HFF-Myc (cell line): ENCODE measurements at regions not wholly inside any gene's neighbourhood (a gene's known extent, or its start where the extent isn't known, plus 50 kb on each side); places are given as distances from the start of the nearest gene placed in this dataset.

ENCODE experiments used
- DNase-seq: peaks from one replicate; pipeline ENCODE4 v3.0.0-alpha.2; 2011; ENCODE audit warnings: low read depth; ENCODE audit errors: extremely low read depth
- H3K4me3 ChIP-seq: replicated peaks from 2 replicates; pipeline ENCODE4 v1.5.1; 2011; ENCODE audit warnings: low read depth, mild to moderate bottlenecking, control low read depth, low read length
- TF ChIP-seq, protein P1 (sequence below): IDR thresholded peaks from 2 replicates; pipeline ENCODE4 v1.5.1; 2012; ENCODE audit warnings: mild to moderate bottlenecking, low read depth, low read length, control low read depth; ENCODE audit errors: missing control alignments

DNA sequence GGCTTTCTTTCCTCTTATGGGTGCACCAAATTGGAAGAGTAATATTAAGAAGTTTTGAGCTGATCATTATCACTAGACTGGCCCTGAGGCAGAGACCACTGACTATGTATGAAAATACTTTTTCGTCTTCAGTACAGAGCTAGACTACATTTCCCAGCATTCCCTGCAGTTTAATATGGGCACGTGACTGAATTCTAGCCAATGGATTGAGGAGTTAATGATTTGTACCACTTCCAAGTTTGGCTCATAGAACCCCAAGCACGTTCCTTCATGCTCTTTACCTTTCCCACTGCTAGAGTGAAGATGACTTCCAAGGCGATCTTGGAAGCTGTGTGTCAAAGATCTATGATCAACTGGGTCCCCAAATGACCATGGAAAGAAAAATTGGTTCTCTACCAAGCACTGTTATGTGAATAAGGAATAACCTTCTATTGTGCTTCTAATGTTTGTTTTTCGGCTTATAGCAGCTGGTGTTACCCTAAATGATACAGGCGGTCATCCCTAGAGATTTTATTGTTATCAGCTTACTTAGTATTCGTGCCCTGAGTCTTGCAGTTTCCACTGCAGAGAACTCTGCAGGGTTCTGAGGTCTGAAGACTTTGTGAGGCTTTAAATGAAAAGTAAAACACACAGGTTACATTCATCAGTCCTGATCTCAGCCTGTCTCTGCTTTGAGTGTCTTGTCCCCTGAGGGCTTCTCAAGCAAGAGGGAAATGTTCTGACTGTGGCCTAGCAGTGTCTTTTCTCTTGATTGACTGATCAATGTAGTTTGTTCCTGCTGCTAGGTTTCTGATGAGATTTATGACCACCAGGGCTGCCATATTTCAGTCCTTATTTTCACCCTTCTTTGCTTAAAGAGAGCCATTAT, 486.8 kb downstream of the PDCD6IP start:
- TF ChIP-seq, protein P1, sequence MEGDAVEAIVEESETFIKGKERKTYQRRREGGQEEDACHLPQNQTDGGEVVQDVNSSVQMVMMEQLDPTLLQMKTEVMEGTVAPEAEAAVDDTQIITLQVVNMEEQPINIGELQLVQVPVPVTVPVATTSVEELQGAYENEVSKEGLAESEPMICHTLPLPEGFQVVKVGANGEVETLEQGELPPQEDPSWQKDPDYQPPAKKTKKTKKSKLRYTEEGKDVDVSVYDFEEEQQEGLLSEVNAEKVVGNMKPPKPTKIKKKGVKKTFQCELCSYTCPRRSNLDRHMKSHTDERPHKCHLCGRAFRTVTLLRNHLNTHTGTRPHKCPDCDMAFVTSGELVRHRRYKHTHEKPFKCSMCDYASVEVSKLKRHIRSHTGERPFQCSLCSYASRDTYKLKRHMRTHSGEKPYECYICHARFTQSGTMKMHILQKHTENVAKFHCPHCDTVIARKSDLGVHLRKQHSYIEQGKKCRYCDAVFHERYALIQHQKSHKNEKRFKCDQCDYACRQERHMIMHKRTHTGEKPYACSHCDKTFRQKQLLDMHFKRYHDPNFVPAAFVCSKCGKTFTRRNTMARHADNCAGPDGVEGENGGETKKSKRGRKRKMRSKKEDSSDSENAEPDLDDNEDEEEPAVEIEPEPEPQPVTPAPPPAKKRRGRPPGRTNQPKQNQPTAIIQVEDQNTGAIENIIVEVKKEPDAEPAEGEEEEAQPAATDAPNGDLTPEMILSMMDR: no peak
- no peak overlapping the region for H3K4me3 ChIP-seq
- no peak for DNase-seq

DNA sequence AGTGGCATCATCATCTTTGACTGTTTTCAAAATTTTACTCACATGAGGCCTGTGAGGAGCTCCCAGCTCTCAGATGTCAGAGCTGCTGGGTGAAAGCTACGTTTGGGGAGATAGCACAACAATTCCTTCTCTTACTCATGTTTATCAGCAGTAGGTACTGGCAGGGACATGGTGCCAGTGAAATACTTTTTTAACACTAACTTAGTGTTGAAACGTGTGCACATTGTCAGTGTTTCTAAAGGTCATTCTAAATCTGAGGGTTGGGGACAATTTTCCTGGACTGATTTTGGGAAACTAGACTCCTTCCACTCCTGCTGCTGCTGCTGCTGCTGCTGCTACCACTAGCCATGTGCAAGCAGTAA, 487.4 kb downstream of the PDCD6IP start:
- no peak for DNase-seq
- H3K4me3 ChIP-seq: no peak overlapping the region
- TF ChIP-seq, protein P1: no peak

DNA sequence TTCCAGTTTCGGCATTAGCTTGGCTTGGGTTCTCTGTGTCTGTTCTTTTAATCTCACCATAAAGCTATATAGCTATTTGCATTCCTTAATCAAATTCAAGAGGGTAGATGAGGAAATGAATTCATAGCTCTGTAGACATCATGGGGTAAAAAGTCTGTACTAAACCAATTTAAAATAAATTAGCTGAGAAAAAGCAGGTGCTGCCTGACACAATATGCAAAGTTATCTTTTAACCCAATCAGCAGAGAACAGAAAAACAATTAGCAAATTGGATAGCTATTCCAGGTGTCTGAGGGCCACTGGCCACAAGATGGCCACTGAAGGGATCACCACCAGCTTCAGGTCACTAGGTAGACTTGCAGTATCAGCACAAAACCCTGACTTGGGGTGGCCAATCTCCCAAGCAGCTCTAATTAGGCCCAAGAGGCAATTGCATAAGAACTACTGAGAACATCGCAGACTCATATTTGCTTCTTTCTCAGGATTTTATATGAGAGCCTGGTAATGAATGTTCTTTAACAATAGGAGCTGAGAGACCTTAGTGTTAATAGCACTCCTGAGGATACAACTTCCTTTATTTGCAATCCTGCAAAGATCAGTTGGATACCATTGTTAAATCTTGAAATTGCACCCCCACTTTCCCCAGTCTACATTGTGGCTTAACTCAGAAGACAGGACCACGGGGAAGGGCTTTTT, 494.3 kb downstream of the PDCD6IP start:
- no peak overlapping the region for H3K4me3 ChIP-seq
- no peak for DNase-seq
- TF ChIP-seq, protein P1: no peak

DNA sequence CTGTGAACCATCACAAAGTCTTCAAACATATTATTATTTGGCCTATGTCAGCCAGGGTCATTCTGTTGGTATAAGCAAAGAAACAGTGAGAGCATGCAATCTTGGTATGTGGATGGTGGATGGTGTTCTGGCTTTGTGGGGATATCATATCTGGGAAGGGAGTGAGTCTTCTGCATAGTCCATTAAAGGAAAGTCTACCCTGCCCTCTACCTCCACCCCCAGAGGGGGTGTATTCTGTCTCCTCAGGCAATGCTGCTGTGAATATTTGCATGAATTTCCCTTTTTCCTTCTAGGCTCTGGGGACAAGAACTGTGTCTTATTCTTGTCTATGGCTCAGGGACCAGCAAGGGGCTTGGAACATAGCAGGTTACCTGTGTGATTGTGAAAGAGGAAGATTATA, 495.8 kb downstream of the PDCD6IP start:
- H3K4me3 ChIP-seq: no peak overlapping the region
- DNase-seq: no peak
- TF ChIP-seq, protein P1: no peak

DNA sequence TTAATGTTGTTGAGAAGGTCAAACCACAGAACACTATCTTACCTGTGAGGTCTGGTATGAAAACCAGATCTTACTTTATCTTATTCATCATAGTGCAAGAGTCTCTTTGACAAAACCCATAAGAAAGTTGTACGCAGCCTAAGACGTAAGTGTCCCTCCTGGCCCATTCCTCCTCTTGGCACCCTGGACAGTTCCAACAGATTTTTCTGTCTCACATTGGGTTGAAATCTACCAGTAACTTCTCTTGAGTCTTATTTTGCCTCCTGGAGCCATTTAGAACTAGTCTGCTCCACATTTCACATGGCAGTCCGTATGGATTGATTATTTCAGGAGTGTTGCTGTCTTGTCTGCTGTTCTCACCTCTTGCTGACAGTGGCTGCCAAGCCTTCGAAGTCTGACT, 498.4 kb downstream of the PDCD6IP start:
- DNase-seq: no peak
- no peak overlapping the region for H3K4me3 ChIP-seq
- TF ChIP-seq, protein P1: no peak

DNA sequence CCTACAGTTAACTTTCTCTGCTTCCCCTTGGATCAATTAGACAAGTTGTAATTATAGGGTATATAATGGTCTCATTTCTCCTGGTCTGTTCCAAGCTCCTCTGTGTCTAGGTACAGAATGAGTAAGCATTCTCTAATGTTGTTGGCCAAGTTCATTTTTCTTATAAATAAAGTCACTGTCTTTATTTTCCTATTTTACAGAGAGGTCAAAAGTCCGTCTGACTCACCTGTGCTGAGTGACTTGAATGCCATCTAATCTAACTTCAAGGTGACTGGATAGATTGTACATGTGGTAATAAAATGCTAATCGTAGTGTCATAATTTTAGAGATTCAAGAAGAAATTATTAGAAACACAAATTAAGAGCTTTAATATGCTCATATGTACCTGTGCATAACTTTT, 500.2 kb downstream of the PDCD6IP start:
- no peak for DNase-seq
- H3K4me3 ChIP-seq: no peak overlapping the region
- TF ChIP-seq, protein P1: no peak
